ENCODE measurements at regions not wholly inside any gene's neighbourhood (a gene's known extent, or its start where the extent isn't known, plus 50 kb on each side); places are given as distances from the start of the nearest gene placed in this dataset.

DNA sequence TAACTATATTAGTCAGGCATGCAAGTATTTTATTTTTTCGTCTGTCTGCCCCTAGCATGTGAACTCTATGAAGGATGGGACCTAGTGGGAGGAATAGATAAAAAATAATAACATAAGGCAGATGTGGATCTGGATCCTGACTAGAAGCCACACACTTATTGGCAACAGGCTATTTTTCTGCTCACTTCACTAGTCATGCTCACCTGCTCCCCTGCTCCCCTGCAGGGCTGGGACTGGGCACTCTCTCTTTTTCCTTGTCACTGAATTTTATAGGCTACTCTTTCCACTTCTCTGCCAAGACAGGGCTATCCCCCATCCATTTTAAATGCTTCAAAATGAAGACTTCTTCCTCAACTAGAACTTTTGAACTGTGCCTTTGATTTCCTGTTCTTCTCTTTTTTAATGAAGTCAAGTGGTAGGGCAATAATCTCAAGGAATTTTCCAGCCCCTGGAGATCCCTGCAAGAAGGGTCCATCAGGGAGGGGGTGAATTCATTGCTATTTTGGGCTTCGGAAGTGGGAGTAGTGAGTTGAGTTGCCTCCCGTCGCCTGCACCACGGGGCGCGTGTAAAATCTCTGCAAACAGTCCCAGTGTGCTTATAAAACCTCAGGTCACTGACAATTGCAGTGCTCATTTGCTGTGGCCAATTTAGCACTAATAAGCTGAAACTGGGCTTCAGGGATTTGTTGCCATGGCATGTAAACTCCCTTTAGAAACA lies 156.7 kb upstream of the NPVF start:
- TF ChIP-seq, protein P1, sequence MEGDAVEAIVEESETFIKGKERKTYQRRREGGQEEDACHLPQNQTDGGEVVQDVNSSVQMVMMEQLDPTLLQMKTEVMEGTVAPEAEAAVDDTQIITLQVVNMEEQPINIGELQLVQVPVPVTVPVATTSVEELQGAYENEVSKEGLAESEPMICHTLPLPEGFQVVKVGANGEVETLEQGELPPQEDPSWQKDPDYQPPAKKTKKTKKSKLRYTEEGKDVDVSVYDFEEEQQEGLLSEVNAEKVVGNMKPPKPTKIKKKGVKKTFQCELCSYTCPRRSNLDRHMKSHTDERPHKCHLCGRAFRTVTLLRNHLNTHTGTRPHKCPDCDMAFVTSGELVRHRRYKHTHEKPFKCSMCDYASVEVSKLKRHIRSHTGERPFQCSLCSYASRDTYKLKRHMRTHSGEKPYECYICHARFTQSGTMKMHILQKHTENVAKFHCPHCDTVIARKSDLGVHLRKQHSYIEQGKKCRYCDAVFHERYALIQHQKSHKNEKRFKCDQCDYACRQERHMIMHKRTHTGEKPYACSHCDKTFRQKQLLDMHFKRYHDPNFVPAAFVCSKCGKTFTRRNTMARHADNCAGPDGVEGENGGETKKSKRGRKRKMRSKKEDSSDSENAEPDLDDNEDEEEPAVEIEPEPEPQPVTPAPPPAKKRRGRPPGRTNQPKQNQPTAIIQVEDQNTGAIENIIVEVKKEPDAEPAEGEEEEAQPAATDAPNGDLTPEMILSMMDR (IDR thresholded peaks at IDR 0.05): peak in 1 of 6 experiments; percentile 9
- TF ChIP-seq POLR2A (IDR thresholded peaks at IDR 0.05): no peak
- no peaks in the 10 kb centered on the region for H3K36me3 ChIP-seq
- intact Hi-C loops (cut with DNase I): no loop called here
- H3K27ac ChIP-seq: peak overlapping the region in 1 of 3 donors; percentile 41
- no peaks in the 10 kb centered on the region for H3K27me3 ChIP-seq
- no peaks in the 10 kb centered on the region for H3K9me3 ChIP-seq
- 61 to 64% methylated on average over 7 of the region's 7 CpGs for WGBS, 2 donors
- DNase-seq: peak; percentile 51 to 66
- peaks cover 13 to 22% of the 10 kb centered on the region in 2 donors for H3K4me1 ChIP-seq
- H3K4me3 ChIP-seq (replicated peaks in 1 of 3): no peak overlapping the region

DNA sequence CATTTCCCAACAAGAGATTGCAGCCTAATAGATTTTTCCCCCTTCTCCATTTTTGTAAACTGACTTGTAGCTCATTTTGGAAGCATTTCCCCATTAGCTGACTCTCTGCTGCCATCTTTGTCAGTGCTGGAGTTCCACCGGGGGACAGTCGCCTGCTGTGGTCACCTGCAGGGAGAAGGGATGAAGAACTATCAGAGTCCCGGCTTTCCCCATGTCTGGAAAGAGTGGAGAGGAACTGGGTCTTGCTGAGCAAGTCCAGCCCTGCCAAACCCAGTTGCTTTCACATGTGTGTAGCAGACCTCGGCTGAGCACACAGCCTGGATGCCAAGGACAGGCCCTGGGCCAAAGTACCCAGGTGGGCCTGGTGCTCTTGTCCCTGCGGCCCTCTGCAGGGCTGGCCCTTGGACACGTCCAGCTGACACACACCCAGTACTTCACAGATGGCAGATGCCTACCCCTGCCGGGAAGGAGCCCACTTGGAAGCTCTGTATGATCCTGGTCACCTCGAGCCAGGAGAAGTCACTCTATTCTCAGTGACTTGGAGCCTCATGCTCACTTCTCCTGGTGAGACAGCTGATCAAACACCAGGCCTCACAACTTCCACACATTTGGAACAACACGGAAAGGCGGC lies 157.3 kb upstream of the NPVF start:
- WGBS, 2 donors: 61 to 87% methylated on average over 6 to 10 of the region's 10 CpGs
- Histone ChIP-seq H3K27me3 (no peaks in the 10 kb centered on the region), H3K9me3 (no peaks in the 10 kb centered on the region), H3K36me3 (no peaks in the 10 kb centered on the region), H3K4me3 (replicated peaks in 1 of 3) (no peak overlapping the region), H3K27ac (peak overlapping the region in 1 of 3 donors; percentile 41), H3K4me1 (peaks cover 13 to 22% of the 10 kb centered on the region in 2 donors)
- intact Hi-C loops (cut with DNase I): no loop called here
- DNase-seq: peak; percentile 45 to 71
- TF ChIP-seq POLR2A (IDR thresholded peaks at IDR 0.05): no peak
- TF ChIP-seq, protein P1 (IDR thresholded peaks at IDR 0.05): no peak

DNA sequence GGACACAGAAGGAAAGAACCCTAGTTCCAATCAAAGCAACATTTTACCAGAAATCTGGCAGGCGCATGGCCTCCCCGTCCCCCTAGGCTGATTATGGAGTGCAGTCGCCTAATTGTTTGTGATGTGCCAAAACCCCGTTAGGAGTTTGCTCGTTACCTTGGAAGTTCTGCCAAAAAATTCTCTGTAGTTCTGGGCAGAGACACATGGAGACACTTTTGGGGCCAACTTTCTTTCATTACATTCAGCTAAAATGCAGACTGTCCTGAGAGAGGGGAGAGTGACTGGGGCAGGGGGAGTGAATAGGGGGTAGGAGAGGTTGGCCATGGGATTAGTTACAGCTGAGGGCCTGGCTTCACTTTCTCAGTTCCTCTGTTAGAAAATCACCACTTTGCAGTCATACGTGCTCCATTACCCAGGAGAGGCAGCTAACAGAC lies 158.0 kb upstream of the NPVF start:
- DNase-seq: no peak
- intact Hi-C loops (cut with DNase I): no loop called here
- Histone ChIP-seq H3K27me3 (no peaks in the 10 kb centered on the region), H3K27ac (no peak overlapping the region), H3K9me3 (no peaks in the 10 kb centered on the region), H3K4me1 (peaks cover 13 to 22% of the 10 kb centered on the region in 2 donors), H3K36me3 (no peaks in the 10 kb centered on the region), H3K4me3 (replicated peaks in 1 of 3) (no peak overlapping the region)
- TF ChIP-seq POLR2A (IDR thresholded peaks at IDR 0.05): no peak
- TF ChIP-seq, protein P1 (IDR thresholded peaks at IDR 0.05): no peak
- WGBS, 2 donors: 74 to 92% methylated on average over 5 to 6 of the region's 6 CpGs

DNA sequence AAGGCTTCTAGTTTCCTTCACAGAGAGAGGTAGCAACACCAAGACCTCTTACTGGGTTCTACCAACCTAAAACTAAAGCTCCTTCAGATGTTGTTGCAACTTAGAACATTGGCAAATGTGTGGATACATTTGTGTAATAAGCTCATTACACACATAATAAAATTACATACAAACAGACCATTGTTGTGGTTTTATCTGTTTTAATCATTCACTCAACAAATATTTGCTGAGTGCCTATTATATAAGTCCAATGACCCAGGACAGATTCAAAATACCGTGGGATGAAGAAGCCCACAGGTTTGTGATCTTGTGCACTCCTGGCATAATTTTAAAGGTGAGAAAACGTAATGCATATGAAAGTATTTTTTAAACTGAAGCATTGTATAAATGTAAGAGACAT lies 160.4 kb upstream of the NPVF start:
- intact Hi-C loops (cut with DNase I): loop anchor here (2.0 kb wide), 1 partner anchor 130 kb away; no protein-coding TSS in a partner anchor
- no peak for DNase-seq
- Histone ChIP-seq H3K4me1 (peaks cover 13 to 22% of the 10 kb centered on the region in 2 donors), H3K27me3 (no peaks in the 10 kb centered on the region), H3K27ac (no peak overlapping the region), H3K9me3 (no peaks in the 10 kb centered on the region), H3K4me3 (replicated peaks in 1 of 3) (no peak overlapping the region), H3K36me3 (no peaks in the 10 kb centered on the region)
- TF ChIP-seq, protein P1 (IDR thresholded peaks at IDR 0.05): no peak
- no peak for TF ChIP-seq POLR2A (IDR thresholded peaks at IDR 0.05)
- WGBS, 2 donors: 47 to 59% methylated on average over 2 of the region's 2 CpGs
